Stimulated activated CD4-positive, alpha-beta T cell treated with anti-CD3 and anti-CD28 coated beads, Interleukin-2, amount 100 ng/mL, for 4 hours (primary cell): ENCODE measurements at regions not wholly inside any gene's neighbourhood (a gene's known extent, or its start where the extent isn't known, plus 50 kb on each side); places are given as distances from the start of the nearest gene placed in this dataset.

Experiments
- DNase-seq: peaks from one replicate; pipeline ENCODE4 v3.0.0-alpha.2; 2020; ENCODE audit warnings: low read depth

DNA sequence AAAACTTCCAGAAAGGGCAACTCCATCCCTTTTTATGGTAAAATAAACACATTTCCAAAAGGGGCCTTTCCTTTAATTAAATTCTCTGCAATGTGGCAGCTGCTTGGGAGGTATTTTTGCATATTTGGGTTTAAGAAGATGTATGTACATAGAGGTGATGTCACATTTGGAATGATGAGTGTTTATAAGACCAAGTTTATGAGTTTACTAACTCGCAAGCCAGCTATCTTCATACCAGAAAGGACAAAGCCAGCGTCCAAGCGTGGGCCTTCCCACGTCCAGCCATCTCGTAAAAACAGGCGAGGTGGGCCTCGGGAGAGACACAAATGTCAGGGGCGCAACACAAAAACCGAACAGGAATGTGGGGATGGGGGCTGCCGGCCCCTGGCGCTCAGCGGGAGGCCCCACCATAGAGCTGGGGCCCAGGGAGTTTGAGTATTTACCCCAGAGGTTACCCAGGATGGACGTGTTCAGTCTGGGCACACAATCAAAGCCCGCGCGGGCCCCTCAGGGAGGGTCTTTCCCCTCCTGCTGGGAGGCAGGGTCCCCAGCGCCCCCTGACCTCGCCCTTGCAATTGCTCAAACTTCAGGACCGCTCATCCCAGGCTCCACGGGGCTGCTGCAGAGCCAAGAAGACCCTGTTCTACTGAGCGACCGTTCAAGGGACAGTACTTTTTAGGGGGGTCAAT is 137.3 kb downstream of the TWIST2 start:
- no peak for DNase-seq

DNA sequence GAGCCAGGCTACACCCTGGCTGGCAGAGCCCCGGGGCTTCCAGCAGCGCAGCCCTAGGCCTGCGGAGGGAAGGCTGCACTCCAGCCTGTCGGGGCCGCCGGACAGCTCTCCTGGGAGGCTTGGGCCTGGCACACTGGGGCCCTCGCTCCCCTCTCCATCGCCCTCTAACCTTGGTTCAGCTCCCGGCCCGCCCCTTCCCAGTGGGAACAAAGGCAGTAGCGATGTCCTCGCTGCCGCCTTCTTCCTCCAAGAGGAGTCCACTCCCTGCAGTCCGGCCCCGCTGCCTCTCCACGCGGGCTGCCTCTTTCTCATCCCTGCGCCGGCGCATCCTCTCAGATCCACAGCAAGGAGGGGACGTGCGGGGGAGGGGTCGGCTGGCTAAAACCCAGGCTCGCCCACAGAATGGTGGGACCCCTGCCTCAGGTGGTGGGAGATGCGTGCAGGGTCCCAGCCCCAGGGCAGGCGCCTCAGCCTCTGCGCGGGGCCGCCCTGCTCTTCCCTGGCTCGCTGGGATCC is 138.1 kb downstream of the TWIST2 start:
- no peak for DNase-seq

DNA sequence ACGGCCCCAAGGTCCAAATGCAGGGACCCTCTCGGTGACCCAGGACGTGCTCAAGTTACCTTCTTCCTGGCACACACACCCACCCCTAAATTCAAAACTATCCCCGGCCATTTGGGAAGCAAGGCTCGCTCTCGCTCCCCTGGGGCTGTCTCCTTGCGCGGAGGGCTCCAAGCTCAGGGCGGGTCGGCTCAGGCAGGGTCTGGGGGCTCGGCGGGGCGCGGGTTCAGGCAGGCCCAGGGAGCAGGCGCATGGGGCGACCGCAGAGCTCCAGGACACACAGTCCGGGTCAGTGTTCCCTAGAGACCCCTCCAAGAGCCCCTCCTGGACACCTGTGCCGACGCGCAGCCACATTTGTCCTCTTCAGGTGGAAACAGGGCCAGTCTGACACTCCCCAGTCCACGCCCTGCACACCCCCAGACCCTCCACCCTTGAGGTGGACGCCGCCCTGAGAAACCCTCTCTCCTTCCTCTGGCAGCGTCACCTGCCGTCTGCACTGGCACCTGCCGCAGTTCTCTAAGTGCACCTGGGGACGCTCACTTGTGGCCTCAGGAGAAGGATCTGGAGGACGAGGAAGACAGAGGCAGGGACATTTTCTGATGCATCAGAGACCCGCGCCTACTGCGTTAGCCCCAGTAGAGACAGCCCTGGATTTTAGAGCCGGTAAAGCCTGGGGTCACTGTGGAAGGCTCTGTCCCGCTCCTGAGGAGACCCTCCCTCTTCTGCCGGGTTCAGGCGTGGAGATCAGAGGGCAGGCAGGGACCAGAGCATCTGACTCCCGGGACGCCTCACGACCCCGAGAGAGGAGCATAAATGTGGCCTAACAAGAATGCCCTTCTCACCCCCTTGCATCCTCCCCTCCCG is 138.8 kb downstream of the TWIST2 start:
- DNase-seq = no peak

DNA sequence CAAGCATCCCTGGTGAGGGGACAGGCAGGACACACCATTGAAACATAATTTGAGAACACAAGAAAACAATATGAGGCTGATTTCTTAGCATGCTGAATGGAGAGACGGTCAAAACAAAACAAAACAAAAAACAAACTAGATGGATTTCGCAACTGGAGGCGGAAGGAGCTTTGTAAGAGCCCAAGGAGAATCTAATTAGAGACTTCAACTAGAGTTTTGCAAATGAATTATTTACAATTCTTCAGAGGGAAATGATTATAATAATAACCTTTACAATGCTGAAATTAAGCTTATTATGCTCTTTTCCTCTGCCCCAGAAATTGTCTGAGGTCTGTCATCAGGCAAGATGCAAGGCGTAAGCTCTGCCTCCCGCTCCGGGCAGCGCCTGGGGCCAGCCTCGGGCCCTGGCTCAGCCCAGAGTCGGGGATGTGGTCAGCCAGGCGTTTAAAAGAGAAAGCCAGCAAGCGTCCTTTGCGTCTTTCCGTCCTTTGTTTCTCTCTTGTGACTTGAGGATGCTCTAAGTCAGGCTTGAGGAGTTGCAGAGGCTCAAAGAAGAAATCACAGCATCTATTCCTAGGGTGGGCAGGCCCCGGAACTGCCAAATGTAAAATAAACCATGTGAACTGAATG is 139.6 kb downstream of the TWIST2 start:
- no peak for DNase-seq

DNA sequence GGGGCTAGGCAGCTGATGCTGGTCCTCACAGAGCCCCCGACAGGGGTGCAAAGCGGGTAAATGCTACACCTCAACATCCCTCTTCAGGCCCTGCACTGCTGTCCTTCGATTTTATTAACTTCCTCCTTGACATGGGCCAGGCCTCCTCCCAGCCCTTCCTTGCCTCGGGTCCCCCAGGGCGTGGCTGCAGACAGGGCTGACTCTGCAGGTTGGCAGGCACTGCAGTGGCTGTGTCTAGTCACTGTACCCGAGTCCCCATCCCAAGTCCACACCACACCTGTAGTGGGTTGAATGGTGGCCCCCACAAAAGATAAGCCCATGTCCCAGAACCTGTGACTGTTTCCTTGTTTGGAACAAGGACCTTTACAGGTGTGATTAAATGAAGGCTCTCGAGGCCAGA is 140.2 kb downstream of the TWIST2 start:
- no peak for DNase-seq

DNA sequence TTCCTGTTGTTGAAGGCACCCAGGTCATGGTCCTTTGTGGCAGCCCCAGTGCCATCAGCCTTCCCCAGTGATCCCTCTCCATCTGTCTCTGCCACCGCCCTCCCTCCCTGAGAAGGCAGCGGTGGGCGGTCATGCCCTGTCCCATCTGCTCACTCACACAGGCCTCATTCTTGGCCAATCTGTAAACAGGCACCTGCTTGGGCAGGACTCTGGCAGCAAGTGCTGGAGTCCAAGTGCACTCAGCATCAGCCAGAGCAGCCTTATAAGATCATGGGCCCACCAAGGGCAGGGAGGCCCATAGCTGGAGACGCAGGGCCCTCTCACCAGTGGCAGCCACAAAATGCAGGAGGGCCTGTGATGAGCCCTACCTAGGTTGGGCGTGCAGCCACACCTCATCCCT is 140.9 kb downstream of the TWIST2 start:
- DNase-seq = no peak

DNA sequence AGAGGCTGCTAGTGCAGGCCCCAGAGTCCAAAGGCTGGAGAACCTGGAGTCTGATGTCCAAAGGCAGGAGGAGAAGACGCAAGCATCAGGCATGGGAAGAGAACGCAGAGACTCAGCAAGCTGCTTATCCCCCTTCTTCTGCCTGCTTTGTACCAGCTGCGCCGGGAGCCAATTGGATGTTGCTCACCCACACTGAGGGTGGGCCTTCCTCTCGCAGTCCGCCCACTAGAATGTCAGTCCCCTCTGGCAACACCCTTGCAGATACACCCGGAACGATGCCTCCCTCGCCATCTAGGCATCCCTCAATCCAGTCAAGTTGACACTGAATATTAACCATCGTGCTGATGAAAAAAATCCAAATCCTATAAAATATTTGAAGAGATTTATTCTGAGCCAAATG is 141.6 kb downstream of the TWIST2 start:
- no peak for DNase-seq

DNA sequence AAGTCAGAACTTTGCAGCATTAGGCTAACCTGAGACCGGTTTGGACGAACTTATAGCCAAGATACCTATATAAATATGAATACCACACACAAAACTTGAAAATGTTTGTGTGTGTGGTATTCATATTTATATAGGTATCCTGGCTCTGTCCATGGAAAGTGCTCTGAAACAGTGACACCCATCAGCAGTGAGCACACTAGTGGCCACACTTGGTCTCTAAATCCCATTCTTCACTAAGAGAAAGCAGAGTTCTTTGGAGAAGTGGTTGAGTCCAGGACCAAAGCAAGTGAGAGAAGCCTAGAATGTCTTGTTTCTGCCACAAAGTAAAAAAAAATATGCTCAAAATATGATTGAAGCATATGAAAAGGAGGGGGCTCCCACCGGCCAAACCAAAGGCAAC is 146.5 kb downstream of the TWIST2 start:
- DNase-seq = no peak

DNA sequence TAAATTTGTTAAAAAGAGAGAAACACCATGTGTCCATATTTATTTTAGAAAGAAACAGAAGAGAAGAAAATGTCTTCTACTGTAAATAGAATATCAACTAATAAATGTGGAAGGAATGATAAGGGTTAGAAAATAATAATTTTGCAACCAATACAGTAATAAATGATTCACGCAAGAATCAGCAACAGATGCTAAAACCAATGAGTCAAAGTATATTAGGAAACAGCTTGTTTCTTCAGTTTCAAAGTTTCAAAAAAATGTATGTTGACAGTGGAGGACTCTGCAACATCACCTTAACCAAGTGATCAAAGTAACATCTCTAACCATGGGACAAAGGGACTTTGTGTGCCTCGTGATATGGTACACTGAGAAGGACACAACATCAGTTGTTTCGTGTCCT is 147.0 kb downstream of the TWIST2 start:
- DNase-seq = no peak

DNA sequence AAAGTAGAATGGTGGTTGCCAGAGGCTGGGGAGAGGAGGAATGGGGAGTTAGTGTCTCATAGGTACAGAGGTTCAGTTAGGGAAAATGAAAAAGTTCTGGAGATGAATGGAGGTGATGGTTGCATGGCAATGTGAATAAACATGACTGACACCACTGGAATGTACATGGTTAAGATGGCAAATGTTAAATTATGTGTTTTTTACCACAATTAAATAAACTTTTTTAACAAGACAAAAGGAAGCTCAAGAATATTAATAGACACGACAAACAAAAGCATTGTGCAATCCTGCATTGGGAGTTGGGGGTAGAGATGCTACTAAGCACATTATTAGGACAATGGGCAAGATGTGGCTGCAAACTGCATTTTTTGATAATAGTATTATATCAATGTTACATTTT is 147.7 kb downstream of the TWIST2 start:
- no peak for DNase-seq

DNA sequence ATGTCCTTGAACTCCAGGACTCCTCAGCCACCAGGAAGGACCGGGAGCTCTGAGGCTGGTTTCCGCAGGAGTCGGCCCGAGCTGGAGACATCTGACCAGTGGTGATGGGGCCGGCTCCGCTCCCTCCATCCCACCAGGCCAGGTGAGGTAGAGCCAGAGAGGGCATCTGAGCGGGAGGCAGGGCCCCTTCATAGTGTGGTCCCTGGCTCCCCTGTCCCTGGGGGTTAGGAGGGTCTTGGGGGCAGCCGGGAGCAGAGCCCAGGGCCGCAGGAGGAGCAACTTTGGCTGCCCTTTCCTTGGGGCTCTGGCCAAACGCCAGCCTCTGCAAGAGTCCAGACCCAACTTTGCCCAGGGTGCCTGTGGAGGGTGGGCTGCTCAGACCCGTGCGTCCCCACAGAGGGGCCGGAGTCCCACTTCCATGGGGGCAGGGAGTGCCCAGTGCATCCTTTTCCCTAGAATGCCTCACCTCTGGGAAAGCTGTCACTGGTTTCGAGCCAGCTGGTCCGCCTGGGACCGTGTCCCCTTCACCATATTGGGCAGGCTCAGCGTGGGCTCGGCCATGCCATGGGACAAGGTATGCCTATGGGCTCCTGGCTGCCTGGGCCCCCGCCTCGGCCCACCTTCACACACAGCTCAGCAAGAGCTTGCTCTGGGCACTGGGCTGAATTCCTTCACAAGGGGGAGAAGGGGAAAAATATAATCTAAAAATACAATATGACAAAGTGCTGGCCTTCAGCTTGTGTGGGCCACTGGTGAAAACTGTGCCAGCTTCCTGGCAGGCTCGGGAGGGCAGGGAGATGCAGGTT is 148.6 kb downstream of the TWIST2 start:
- DNase-seq = no peak

DNA sequence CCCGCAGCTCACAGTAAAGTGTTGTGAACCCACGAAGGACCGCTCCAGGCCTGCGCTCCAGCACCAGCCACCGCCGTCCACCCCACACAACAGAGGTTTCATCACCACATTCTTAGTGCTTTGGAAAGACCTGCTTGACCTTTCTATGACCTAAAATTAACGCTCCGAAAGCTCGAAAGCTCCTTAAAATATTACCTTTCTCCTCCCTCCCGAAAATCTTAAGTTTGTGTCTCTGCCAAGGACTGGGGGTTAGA is 149.2 kb downstream of the TWIST2 start:
- DNase-seq = no peak

DNA sequence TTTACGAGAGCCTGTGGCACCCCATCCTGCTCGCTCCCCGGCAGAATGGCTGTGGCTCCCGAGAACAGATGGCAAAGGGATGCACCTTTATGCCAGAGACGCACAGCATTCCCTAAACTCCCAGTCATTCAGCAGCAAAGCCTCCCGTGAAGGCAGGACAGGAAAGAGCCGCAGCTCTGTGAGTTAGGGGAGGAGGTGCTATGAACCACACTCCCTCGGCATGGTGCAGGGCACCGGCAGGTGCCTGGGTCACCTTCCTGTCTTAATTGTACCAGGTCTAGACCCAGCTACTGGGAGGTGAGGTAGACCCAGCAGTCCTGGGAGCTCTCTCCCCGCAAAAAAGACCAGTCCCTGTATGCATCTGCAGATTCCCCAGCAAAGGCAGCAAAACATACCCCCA is 149.8 kb downstream of the TWIST2 start:
- no peak for DNase-seq
